Left colon (tissue), 2 donors: ENCODE measurements at regions not wholly inside any gene's neighbourhood (a gene's known extent, or its start where the extent isn't known, plus 50 kb on each side); places are given as distances from the start of the nearest gene placed in this dataset.

Experiments used
- ATAC-seq: fragments of 200-7000 bp; cut with Tn5 transposase; one replicate; pipeline ENCODE4 v1.9.1; 2020; ENCODE audit warnings: mild to moderate bottlenecking, moderate library complexity
- DNase-seq, 2 donors: peaks; one replicate each; pipeline ENCODE4 v3.0.0-alpha.2; 2020
- intact Hi-C, 2 donors: fragments of 100-400 bp; cut with DNase I in 1 of 2; cut with micrococcal nuclease in 1 of 2; formaldehyde crosslinking; loops; one replicate each; pipeline versions ENCODE4 v1.11.2 to v1.14.0; 2022; cut with DNase I, micrococcal nuclease
- donor health status: DM: no; HTN: no; CAD: no.
- donor health status: DM: yes; HTN: yes; CAD: no.

DNA sequence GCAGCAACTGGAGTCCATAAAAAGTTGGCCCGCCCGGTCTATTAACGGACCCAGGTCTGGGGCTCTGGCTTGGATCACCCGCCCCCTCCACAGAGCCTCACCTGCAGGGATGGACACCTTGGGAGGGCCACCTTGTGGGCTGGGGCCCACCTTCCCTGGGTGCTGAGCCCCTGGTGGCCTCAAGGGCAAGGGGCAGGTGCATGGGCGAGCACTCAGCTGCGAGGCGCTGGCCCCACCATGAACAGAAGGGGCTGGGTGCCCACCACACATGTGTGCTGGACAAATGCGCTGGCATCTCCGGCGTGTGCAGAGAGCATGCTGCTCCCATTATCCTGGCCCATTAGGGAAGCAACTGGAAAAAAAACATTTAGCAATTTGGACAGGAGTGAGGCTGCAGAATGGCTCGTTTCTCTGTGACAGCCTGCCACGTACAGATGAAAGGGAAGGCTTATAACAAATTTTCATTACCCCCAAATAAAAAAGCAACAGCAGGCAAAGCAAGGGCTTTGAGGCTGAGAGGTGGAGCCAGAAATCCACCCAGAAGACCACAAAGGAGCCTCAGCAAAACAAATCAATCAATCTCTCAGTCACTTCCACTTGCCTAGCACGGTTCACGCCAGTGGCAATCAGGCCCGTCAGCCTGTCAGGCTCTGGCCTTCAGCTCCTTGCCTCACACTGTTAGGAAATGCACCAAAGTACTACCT is 253.1 kb upstream of the ZNF521 start:
- ATAC-seq (no peak), DNase-seq (no peak)
- intact Hi-C loops: no loop called here

DNA sequence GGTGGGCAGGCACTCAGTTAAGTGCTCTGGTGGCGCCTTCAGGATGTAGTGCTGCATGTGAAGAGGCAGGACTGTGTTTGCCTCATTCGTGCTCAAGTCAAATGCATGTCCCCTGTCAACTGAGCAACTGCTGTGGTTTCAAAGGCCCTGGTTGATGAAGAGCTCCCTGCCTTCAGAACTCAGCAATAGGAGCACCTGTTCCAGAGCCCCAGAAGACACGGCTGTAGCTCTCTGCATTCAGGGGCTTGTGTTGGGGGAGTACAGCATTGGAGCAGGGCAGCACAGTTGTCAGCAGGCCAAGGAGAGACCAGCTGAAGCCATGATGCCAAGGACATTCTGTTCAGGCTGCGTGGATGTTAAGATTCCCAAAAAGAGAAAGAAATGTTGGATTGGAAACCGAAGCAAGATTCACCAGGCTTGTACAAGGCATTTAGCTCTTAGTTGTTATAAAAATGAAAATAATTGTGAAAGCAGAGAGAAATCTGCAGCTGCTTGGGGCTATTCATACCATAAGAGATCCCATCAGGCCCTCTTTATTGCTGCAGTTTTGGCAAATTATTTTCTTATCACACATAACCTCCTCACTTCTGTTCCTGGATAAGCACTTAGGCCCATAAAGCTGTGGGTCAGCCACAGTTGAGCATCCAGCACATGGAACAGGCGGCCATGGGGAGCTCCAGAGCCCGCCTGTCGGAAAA is 252.4 kb upstream of the ZNF521 start:
- DNase-seq (no peak), ATAC-seq (no peak)
- intact Hi-C loops: no loop called here

GRCh38 chr18:25599443-25599842 is 247.5 kb upstream of the ZNF521 start:
- DNase-seq (no peak), ATAC-seq (no peak)

DNA sequence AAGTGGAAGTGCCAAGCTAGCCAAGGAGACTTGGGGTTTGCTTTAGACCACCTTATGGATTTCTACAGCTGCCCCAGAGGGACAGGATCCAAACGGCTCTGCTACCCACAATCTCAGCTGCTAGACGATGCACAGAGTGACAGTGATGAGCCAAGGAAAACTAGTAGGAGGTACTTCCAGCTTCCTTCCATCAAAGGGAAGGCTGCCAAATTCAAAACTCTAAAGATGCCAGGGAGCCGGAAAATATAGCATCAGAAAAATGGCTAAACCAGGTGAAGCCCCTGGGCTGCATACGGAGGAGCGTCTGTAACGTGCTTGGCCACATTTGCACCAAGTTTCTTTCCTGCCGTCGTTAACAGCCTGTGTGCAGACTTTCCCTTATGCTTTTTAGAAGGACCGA is 245.5 kb upstream of the ZNF521 start:
- intact Hi-C loops: no loop called here
- DNase-seq: no peak
- ATAC-seq: no peak

More at GRCh38 chr18:25599443-25599842, 247.5 kb upstream of the ZNF521 start:
- intact Hi-C loops: no loop called here

DNA sequence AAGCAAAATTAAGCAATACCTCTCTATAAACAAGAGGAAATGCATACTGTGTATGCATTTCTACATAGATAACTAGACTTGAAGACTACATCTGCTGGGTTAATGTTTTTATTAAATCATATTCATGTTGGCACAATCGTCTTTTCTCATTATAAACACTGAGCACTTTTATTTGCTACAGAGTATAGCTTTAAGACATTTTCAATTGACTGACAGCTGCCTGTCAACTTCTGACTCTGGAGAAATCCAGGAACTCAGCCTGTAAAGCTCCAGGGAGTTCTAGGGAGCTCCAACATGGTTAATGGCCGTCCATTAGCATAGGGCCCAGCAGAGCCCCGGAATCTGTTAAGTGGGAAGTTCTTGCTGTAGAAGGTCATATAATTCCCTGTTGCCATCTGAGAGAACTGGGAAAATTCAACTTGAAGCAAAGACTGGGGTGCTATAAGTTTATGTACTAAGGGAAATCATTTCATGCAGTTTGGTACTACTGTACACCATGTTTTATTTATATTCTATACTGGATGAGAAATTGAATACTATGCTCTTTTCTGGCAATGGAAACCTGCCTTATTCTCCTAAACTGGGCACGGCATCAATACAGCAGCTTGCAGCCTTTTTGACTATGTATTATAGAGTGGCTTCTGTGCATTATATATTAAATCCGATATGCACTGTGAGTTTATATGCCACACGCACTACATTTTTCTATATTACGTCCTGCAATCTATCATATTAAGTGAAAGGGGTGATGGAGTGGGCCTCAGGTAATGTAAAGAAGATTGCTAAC is 243.5 kb upstream of the ZNF521 start:
- ATAC-seq: no peak
- DNase-seq: no peak
- intact Hi-C loops: no loop called here

DNA sequence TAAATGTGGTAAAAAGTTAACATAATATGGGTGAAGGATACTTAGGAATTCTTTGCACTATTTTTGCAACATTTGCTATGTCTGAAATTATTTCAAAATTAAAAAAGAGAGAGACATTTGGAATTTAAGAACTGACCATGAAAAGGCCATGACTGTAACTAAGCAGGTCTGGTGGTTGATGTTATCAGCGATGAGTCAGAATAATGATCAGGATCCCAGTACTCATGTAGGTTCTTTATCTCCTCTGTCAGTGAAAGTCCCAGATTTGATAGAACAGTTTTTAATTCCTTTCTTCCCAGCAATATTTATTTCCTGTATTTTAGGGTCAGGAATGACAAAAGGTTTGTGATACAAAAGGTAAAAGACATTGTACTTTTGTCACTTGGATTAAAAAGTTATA is 242.4 kb upstream of the ZNF521 start:
- intact Hi-C loops: no loop called here
- ATAC-seq (no peak), DNase-seq (no peak)

GRCh38 chr18:25592804-25593360 is 240.9 kb upstream of the ZNF521 start:
- intact Hi-C loops: no loop called here
- ATAC-seq: no peak
- no peak for DNase-seq

- ATAC-seq (no peak), DNase-seq (no peak)
- intact Hi-C loops: no loop called here
Measured at GRCh38 chr18:25590456-25590855, 238.5 kb upstream of the ZNF521 start.

GRCh38 chr18:25587545-25587944 is 235.6 kb upstream of the ZNF521 start:
- intact Hi-C loops: no loop called here
- ATAC-seq: no peak

DNA sequence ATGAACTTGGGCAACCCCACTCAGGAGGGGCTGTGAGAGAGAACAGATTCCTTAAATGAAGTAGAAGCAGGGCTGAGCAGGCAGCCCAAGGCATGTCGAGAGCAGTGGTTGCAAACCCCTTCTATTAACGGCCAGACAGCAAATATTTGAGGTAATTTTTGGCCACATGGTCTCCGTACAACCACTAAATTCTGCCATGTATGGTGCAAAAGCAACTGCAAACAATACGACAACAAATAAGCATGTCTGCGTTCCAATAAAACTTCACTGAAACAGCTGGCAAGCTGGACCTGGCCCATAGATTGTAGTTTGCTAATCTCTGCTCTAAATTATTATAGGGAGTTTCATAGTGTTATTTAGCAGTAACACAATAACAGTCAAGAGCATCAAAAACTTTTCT is 217.0 kb upstream of the ZNF521 start:
- ATAC-seq (no peak), DNase-seq (no peak)

More at GRCh38 chr18:25587545-25587944, 235.6 kb upstream of the ZNF521 start:
- DNase-seq: no peak

DNA sequence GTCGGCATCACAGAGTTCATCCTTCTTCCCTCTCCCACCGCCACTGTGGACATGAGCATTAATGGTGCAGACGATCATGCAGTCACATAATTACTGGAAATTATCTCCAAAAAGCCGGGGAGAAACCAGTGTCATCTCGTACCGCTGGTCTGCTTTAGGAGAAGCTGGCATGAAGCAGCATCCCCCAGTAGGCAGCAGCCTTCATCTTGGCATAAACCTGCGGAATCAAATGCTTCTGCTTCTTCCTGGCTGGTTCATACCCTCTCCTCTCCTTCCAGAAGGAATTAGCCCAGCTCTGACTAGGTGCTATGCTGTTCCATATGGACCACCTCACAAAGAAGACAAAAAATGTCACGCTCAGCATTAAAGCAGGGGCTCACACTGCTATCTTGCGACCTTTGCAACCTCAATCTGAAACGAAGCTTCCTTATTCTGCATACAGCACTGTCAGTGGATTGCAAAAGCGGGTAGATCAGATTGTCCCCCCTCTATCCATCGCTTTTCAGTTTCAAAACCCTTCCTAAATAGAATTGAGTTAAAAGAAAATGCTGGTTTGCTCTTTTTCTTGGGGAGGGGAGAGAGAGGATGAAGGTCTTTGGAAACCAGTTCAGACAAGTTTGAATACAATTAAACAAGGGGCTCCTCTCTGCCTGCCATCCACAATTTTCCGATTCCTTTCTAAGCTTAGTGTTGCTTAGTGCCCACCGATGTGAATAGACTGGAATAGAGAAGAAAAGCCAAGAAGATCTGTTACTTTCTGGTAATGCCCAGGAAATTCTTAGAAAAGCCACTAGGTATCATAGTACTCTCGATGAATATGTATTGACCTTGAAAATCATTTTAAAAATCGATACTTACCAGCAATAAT is 212.1 kb upstream of the ZNF521 start:
- no peak for DNase-seq
- ATAC-seq: no peak
- intact Hi-C loops: no loop called here

More for the DNA sequence above, 217.0 kb upstream of the ZNF521 start:
- intact Hi-C loops: no loop called here

- intact Hi-C loops: no loop called here
- DNase-seq: no peak
Measured at GRCh38 chr18:25563346-25563745, 211.4 kb upstream of the ZNF521 start.

DNA sequence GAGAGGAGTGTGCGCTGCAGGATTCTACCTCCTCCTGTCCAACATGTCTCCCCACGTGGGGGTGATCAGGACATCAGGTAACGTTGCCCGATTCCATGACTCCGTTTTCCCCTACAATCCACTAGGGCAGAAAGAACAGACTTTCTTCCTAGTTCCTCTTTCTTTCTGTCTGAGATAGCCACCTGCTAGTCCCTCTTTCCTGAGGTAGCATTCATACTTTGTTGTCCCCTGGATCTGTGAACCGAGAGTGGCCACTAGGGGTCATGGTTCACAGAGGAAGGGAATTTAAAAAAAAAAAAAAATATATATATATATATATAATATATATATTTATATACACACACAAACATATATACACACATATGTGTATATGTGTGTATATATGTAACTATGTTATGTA is 210.0 kb upstream of the ZNF521 start:
- intact Hi-C loops: no loop called here
- ATAC-seq (no peak), DNase-seq (peak in 1 of 2 donors; percentile 21)

More at GRCh38 chr18:25563346-25563745, 211.4 kb upstream of the ZNF521 start:
- ATAC-seq: no peak

DNA sequence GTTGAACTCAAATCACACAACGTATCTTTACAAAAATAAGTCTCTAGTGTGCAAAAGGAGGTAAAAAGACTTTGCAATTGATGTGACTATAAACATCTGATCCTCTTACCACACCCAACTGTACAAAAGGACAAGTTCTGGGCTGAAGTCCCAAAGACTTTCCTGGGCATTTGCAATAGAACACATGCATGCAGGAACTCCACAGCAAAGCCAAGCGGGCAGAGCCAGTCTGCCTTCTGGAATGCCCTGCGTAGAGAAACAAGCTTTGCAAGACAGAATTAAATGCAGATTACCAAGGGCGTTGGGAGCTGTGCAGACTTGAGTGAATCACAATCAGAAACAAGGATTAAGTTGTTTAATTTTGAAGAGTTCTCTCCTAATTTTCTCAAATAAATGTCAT is 208.4 kb upstream of the ZNF521 start:
- DNase-seq (no peak), ATAC-seq (no peak)
- intact Hi-C loops: no loop called here

DNA sequence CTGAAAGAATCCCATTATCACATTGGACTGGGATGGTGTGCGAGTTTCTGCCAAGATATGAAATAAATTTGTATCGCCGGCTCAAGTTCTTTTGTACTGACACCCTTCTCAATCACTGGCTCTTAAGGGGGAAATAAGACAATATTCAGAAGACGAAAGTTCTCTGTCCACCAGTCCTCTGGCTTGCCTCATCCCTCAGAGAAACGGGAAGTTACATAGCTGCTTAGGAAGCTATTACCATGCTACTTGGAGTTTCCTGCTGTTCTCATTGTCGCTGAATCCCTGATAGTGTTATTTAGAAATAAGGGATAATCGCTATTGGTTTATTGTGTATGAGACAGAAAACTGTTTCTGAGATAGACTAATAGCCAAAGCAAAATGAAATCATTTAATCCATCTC is 205.0 kb upstream of the ZNF521 start:
- ATAC-seq (no peak), DNase-seq (no peak)
- intact Hi-C loops: no loop called here

DNA sequence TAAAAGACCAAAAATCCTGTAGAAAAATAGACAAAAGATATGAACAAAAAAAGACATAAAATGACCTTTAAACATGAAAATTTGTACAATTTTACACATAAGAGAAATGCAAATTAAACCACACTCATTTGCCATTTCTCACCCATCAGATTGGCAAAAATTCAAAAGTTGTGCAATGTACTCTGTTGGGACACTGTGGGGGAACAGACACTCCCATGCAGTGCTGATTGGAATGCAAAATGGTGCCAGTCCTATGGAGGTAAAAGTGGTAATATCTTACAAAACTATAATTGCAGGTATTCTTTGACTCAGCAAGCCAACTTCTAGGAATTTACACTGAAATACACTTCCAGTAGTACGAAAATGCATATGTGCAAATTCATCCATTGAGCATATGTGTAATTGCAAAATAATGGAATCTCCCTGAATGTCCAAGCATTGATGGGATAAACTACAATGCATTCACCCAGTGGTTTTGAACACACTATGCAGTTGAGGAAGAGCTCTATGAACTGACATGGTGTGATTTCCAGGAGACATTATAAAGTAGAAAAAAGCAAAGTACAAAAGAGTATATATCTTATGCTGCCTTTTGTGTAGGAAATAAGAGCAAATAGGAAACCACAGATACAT is 201.8 kb upstream of the ZNF521 start:
- no peak for DNase-seq
- intact Hi-C loops: no loop called here
- ATAC-seq: no peak

DNA sequence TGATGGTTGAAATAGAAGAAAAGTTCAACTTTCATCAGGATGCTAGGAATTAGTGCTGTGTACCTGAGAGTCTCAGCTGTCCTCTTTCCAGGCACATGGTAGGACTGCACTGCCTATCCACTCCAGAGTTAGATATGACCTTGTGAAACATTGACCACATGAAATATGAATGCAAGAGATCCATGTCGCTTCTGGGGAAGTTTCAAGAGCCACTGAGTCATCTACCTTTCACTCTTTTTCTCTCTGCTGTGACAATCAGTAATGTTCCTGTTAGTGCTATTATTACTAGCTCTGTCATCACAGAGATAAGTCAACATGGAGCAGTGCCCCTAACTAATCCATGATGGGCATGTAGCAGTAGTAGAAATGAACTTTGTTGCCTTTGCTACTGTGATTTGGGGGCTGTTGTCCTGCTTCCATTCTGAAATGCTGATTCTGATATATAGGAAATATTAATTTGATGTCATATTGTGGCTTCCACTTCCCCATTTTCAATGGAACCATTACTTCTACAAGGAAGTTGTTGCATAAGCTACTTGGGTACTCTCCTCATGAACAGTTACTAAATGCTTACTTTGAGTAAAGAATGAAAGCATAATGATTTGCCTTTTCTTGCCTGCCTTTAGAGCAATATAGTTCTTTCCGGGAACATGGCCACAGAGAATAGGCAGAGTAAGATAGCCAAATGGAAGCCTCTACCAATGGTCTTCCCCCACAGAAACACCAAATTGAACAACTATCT is 192.8 kb upstream of the ZNF521 start:
- ATAC-seq: no peak
- intact Hi-C loops: no loop called here

More for the DNA sequence above, 192.8 kb upstream of the ZNF521 start:
- no peak for DNase-seq
